Endothelial cell (in vitro differentiated cells): ENCODE measurements at regions not wholly inside any gene's neighbourhood (a gene's known extent, or its start where the extent isn't known, plus 50 kb on each side); places are given as distances from the start of the nearest gene placed in this dataset.

Experiments used
- DNase-seq: peaks from one replicate; pipeline ENCODE4 v3.0.0; 2021; ENCODE audit warnings: low spot score
- H3K27ac Mint-ChIP-seq: one replicate; pipeline ENCODE4 v1.8.0; 2021; ENCODE audit warnings: mixed read lengths, inconsistent platforms; ENCODE audit not compliant: unreplicated experiment
- H3K27me3 Mint-ChIP-seq: one replicate; pipeline ENCODE4 v1.8.0; 2021; ENCODE audit warnings: mild to moderate bottlenecking, moderate library complexity, mixed read lengths, inconsistent platforms; ENCODE audit not compliant: unreplicated experiment
- H3K36me3 Mint-ChIP-seq: one replicate; pipeline ENCODE4 v1.8.0; 2021; ENCODE audit warnings: mild to moderate bottlenecking, low read depth, mixed read lengths, inconsistent platforms; ENCODE audit not compliant: unreplicated experiment
- H3K4me1 Mint-ChIP-seq: one replicate; pipeline ENCODE4 v1.8.0; 2021; ENCODE audit warnings: mild to moderate bottlenecking, mixed read lengths, inconsistent platforms; ENCODE audit not compliant: unreplicated experiment
- H3K4me3 Mint-ChIP-seq: one replicate; pipeline ENCODE4 v1.8.0; 2021; ENCODE audit warnings: mild to moderate bottlenecking, mixed read lengths, inconsistent platforms; ENCODE audit not compliant: unreplicated experiment
- H3K9me3 Mint-ChIP-seq: one replicate; pipeline ENCODE4 v1.8.0; 2021; ENCODE audit warnings: mixed read lengths, inconsistent platforms; ENCODE audit not compliant: unreplicated experiment
- TF ChIP-seq, protein P1 (sequence below): fragments of 200-600 bp; sonication (generic); IDR thresholded peaks from one replicate; pipeline ENCODE4 v1.5.0; 2021; ENCODE audit warnings: antibody characterized with exemption; ENCODE audit not compliant: unreplicated experiment

DNA sequence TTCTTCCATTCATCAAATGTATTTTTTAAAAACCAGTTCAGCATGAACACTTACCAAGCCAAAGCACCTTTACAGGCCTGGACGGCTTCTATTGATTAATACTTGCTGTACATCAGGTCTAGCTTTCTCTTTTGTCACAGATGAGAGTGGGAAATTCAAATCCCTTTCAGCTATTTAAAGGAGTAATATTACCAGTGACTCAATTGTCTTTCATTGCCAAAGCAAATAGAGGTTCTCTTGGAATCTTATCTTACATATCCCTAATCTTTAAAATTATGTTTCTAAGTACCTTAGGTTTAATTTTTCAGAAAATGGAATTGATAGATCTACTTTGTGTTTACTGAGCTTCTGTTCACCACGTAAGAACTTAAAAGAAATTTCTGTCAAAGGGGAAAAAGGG, 922.9 kb downstream of the NSUN3 start:
- TF ChIP-seq, protein P1, sequence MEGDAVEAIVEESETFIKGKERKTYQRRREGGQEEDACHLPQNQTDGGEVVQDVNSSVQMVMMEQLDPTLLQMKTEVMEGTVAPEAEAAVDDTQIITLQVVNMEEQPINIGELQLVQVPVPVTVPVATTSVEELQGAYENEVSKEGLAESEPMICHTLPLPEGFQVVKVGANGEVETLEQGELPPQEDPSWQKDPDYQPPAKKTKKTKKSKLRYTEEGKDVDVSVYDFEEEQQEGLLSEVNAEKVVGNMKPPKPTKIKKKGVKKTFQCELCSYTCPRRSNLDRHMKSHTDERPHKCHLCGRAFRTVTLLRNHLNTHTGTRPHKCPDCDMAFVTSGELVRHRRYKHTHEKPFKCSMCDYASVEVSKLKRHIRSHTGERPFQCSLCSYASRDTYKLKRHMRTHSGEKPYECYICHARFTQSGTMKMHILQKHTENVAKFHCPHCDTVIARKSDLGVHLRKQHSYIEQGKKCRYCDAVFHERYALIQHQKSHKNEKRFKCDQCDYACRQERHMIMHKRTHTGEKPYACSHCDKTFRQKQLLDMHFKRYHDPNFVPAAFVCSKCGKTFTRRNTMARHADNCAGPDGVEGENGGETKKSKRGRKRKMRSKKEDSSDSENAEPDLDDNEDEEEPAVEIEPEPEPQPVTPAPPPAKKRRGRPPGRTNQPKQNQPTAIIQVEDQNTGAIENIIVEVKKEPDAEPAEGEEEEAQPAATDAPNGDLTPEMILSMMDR = no peak
- no peaks in the 10 kb centered on the region for H3K27me3 Mint-ChIP-seq
- no peak overlapping the region for H3K4me3 Mint-ChIP-seq
- no peaks in the 10 kb centered on the region for H3K9me3 Mint-ChIP-seq
- DNase-seq = no peak
- H3K36me3 Mint-ChIP-seq = no peaks in the 10 kb centered on the region
- no peak overlapping the region for H3K27ac Mint-ChIP-seq
- no peaks in the 10 kb centered on the region for H3K4me1 Mint-ChIP-seq

DNA sequence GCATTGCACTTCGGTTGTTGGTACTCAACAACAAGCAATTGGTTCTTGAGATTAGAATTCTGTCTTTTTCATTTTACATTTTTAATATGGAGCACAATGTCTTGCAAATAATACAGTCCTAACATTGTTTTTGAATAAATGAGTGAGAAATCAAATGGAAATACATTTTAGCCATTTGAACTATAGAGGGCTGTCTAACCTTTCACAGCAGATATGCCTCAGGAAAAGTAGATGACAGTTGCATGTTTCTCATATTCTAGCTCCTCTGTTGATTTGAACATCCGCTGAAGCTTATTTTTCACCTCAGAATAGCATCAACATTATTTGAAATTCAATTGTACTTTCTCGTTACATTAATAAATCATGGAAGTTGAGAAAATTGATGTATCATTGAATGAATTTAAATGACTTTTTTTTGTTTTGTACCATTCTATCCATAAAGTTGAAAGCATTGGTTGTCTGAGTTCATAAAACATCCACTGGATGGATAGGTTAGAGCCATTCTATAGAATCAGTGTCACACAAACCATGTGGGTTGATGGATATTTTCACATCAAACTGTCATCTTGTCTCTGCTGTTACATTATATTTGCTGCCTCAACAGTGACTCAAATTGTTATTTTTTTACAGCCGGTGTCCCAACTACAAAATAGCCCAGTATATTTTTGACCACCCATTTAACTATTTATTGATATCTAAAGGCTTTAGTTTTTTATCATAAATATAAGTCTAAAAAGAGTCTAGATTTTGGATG, 928.3 kb downstream of the NSUN3 start:
- Mint-ChIP-seq H3K27ac (no peak overlapping the region), H3K4me3 (no peak overlapping the region), H3K9me3 (no peaks in the 10 kb centered on the region), H3K36me3 (no peaks in the 10 kb centered on the region), H3K27me3 (no peaks in the 10 kb centered on the region), H3K4me1 (no peaks in the 10 kb centered on the region)
- no peak for DNase-seq
- TF ChIP-seq, protein P1 = no peak

DNA sequence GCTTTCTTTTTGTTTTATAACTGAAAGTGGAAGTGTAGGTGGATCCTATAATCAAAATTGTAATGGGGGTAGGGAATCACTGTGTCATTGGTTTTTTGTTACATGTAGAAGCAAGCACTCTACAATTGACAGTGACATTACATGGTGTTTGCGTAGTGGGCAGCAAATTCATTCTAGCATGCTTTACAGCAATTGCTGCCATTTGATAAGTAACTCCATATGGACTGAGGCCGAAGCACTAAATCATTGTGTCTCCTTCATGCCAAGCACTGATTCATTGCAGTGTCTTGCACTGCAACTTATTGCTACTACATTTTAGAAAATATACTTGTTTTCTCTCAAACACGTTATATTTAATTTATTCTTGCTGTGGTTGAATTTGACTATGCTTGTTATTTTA, 933.9 kb downstream of the NSUN3 start:
- TF ChIP-seq, protein P1 = no peak
- Mint-ChIP-seq H3K9me3 (no peaks in the 10 kb centered on the region), H3K27me3 (peaks cover 1% of the 10 kb centered on the region), H3K4me1 (no peaks in the 10 kb centered on the region), H3K27ac (no peak overlapping the region), H3K4me3 (no peak overlapping the region), H3K36me3 (no peaks in the 10 kb centered on the region)
- DNase-seq = no peak

DNA sequence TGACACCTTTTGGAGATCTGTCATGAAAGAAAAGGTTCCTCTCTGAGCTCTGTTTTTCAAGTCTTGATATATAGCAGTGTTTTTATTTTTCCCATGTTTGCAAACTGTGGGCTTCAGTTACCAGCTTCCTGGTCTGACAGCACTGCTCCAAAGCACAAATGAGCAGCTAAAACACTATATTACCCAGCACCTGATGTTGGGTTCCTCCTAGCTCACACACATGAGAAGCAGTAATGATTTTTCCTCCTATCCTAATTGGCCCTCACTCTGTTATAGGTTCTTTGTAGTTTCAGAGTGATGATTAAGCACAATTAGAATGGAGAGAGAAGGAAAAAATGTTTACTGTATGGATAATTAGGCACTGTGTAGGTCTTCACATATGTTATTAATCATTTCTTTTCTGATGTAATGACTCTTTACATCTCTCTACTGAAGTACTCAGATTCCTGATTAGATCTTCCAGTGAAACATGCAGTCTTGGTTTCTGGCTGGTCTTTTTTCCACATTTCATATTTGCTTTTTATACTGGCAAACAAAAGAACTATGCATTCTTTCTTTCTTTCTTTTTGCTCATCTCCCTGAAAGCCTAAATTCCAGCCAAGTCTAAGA, 939.7 kb downstream of the NSUN3 start:
- Mint-ChIP-seq H3K36me3 (no peaks in the 10 kb centered on the region), H3K9me3 (no peaks in the 10 kb centered on the region), H3K27ac (no peak overlapping the region), H3K4me3 (no peak overlapping the region), H3K27me3 (peaks cover 1% of the 10 kb centered on the region), H3K4me1 (no peaks in the 10 kb centered on the region)
- TF ChIP-seq, protein P1 = no peak
- DNase-seq = no peak

DNA sequence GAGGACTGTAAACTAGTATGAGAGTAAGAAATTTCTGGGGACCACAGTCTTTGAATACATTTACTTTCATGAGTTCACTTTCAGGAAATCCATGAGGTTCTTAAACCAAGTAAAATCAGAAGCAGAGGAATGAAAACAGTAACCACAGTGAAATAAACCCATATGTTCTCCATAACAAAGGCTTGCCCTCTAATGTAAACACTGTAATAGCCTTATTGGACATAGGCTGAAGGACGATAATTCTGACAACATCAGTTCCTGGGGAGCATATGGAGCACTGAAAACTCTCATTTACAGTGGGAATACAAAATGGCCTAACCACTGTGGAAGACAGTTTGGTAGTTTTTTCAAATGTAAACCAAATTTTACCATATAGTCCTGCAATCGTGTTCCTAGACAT, 965.8 kb downstream of the NSUN3 start:
- H3K9me3 Mint-ChIP-seq = no peaks in the 10 kb centered on the region
- H3K36me3 Mint-ChIP-seq = no peaks in the 10 kb centered on the region
- H3K4me3 Mint-ChIP-seq = no peak overlapping the region
- H3K4me1 Mint-ChIP-seq = no peaks in the 10 kb centered on the region
- H3K27ac Mint-ChIP-seq = no peak overlapping the region
- DNase-seq = no peak
- TF ChIP-seq, protein P1 = no peak
- H3K27me3 Mint-ChIP-seq = no peaks in the 10 kb centered on the region
